ENCODE measurements at regions not wholly inside any gene's neighbourhood (a gene's known extent, or its start where the extent isn't known, plus 50 kb on each side); places are given as distances from the start of the nearest gene placed in this dataset.

- Histone ChIP-seq H3K9ac (ENCODE audit: low read length) (no peak overlapping the region), H3K27me3 (ENCODE audit: insufficient read depth, low read length) (no peaks in the 10 kb centered on the region), H3K79me2 (ENCODE audit: insufficient read depth, low read length) (no peaks in the 10 kb centered on the region), H2AFZ (ENCODE audit: low read depth, low read length, poor library complexity, severe bottlenecking) (no peak overlapping the region), H4K20me1 (ENCODE audit: insufficient read depth) (no peaks in the 10 kb centered on the region), H3K4me1 (ENCODE audit: control insufficient read depth in 1 of 2, insufficient read depth in 2 of 2, low read length in 2 of 2) (no peaks in the 10 kb centered on the region), H3K27ac (ENCODE audit: low read depth, low read length) (no peak overlapping the region), H3K36me3 (ENCODE audit: control insufficient read depth in 1 of 2, insufficient read depth in 2 of 2, low read length in 2 of 2) (no peaks in the 10 kb centered on the region), H3K4me3 (replicated peaks in 1 of 2; ENCODE audit: low read depth in 1 of 2, low read length in 2 of 2) (no peak overlapping the region), H3K4me2 (ENCODE audit: low read length) (no peak overlapping the region), H3K9me2 (ENCODE audit: insufficient read depth) (no peaks in the 10 kb centered on the region), H3K9me3 (ENCODE audit: control insufficient read depth in 1 of 2, insufficient read depth in 1 of 2, low read depth in 1 of 2, low read length in 2 of 2) (peaks cover 13 to 15% of the 10 kb centered on the region in 2 experiments; a peak in 3 of 4 replicates)
- RAD21 ChIA-PET (ENCODE audit: low non-redundant PET in 1 of 2, low total read pairs in 2 of 2, uncharacterized antibody in 2 of 2, unreplicated experiment in 2 of 2): no interaction called here
- CTCF ChIA-PET: no interaction called here
- TF ChIP-seq CEBPB (IDR thresholded peaks at IDR 0.05; ENCODE audit: low read depth) (no peak), ZFX (IDR thresholded peaks at IDR 0.05) (no peak), TCF7L2 (IDR thresholded peaks at IDR 0.05; ENCODE audit: borderline replicate concordance, extremely low read depth, insufficient read depth, insufficient read length) (no peak), ELF1 (IDR thresholded peaks at IDR 0.05; ENCODE audit: borderline replicate concordance, low read depth) (no peak), ZBTB33 (IDR thresholded peaks at IDR 0.05; ENCODE audit: extremely low read depth, insufficient replicate concordance, low read length) (no peak), EGR1 (IDR thresholded peaks at IDR 0.05; ENCODE audit: low read depth) (no peak), REST (IDR thresholded peaks at IDR 0.05; ENCODE audit: low read depth) (no peak), RAD21 (IDR thresholded peaks at IDR 0.05; ENCODE audit: low read depth) (no peak), ATF3 (IDR thresholded peaks at IDR 0.05) (no peak), CBX3 (IDR thresholded peaks at IDR 0.05; ENCODE audit: low read depth) (no peak), SP1 (IDR thresholded peaks at IDR 0.05; ENCODE audit: low read depth) (no peak), CTCF (IDR thresholded peaks at IDR 0.05 in 2 of 3, conservative IDR thresholded peaks at IDR 0.05 in 1 of 3; ENCODE audit: borderline replicate concordance in 1 of 3, insufficient read depth in 1 of 3, low read depth in 2 of 3, low read length in 2 of 3) (no peak), SRF (IDR thresholded peaks at IDR 0.05; ENCODE audit: low read depth) (no peak), ZNF274 (IDR thresholded peaks at IDR 0.05; ENCODE audit: low read depth, low read length) (no peak), FOSL1 (IDR thresholded peaks at IDR 0.05; ENCODE audit: low read depth) (no peak), MAX (IDR thresholded peaks at IDR 0.05) (no peak), POLR2A (IDR thresholded peaks at IDR 0.05; ENCODE audit: borderline replicate concordance, extremely low read depth, insufficient read depth, insufficient read length) (no peak)
- intact Hi-C loops (cut with micrococcal nuclease): no loop called here
- no TSS peak for BruUV-seq (replicated peaks)
- POLR2A ChIA-PET: no interaction called here
- no peak for DNase-seq (ENCODE audit: low read depth, low spot score)
- ATAC-seq: no peak
These were observed 726.4 kb downstream of the TENT5A start for GRCh38 chr6:81026041-81026553.
